ENCODE measurements at regions not wholly inside any gene's neighbourhood (a gene's known extent, or its start where the extent isn't known, plus 50 kb on each side); places are given as distances from the start of the nearest gene placed in this dataset.
"Not testable (repeated sequence)": the region's sequence is repeated elsewhere in the genome, so short reads cannot be mapped to it uniquely, and the experiment has no call there.

GRCh38 chr4:173990869-173991210 lies 292.6 kb downstream of the FBXO8 start:
- TF ChIP-seq CTCF (IDR thresholded peaks at IDR 0.05; ENCODE audit: insufficient read depth, low read length, poor library complexity, severe bottlenecking): no peak
- DNase-seq (ENCODE audit: low read depth): no peak
- H3K27me3 ChIP-seq (ENCODE audit: control insufficient read depth, insufficient read depth, low read length): no peaks in the 10 kb centered on the region
- H3K36me3 ChIP-seq (ENCODE audit: control insufficient read depth, insufficient read depth, low read length): no peaks in the 10 kb centered on the region
- no peak overlapping the region for H3K4me3 ChIP-seq (ENCODE audit: low read depth, low read length)

GRCh38 chr4:173990126-173990868 lies 293.2 kb downstream of the FBXO8 start:
- DNase-seq (ENCODE audit: low read depth): no peak
- no peaks in the 10 kb centered on the region for H3K36me3 ChIP-seq (ENCODE audit: control insufficient read depth, insufficient read depth, low read length)
- no peaks in the 10 kb centered on the region for H3K27me3 ChIP-seq (ENCODE audit: control insufficient read depth, insufficient read depth, low read length)
- H3K4me3 ChIP-seq (ENCODE audit: low read depth, low read length): no peak overlapping the region
- TF ChIP-seq CTCF (IDR thresholded peaks at IDR 0.05; ENCODE audit: insufficient read depth, low read length, poor library complexity, severe bottlenecking): peak; percentile 68

- not testable (repeated sequence) for DNase-seq (ENCODE audit: low read depth); H3K4me3 ChIP-seq (ENCODE audit: low read depth, low read length); H3K36me3 ChIP-seq (ENCODE audit: control insufficient read depth, insufficient read depth, low read length); H3K27me3 ChIP-seq (ENCODE audit: control insufficient read depth, insufficient read depth, low read length)
These were observed 319.9 kb downstream of the FBXO8 start for GRCh38 chr4:173963523-173963922.

GRCh38 chr4:173960398-173960797 lies 323.1 kb downstream of the FBXO8 start:
- Histone ChIP-seq H3K4me3 (ENCODE audit: low read depth, low read length) (no peak overlapping the region), H3K36me3 (ENCODE audit: control insufficient read depth, insufficient read depth, low read length) (no peaks in the 10 kb centered on the region), H3K27me3 (ENCODE audit: control insufficient read depth, insufficient read depth, low read length) (no peaks in the 10 kb centered on the region)
- TF ChIP-seq CTCF (IDR thresholded peaks at IDR 0.05; ENCODE audit: insufficient read depth, low read length, poor library complexity, severe bottlenecking): no peak
- no peak for DNase-seq (ENCODE audit: low read depth)

- H3K27me3 ChIP-seq (ENCODE audit: control insufficient read depth, insufficient read depth, low read length): no peaks in the 10 kb centered on the region
- no peaks in the 10 kb centered on the region for H3K36me3 ChIP-seq (ENCODE audit: control insufficient read depth, insufficient read depth, low read length)
- no peak for TF ChIP-seq CTCF (IDR thresholded peaks at IDR 0.05; ENCODE audit: insufficient read depth, low read length, poor library complexity, severe bottlenecking)
- no peak overlapping the region for H3K4me3 ChIP-seq (ENCODE audit: low read depth, low read length)
- DNase-seq (ENCODE audit: low read depth): no peak
These were observed 325.0 kb downstream of the FBXO8 start for GRCh38 chr4:173958445-173958844.

GRCh38 chr4:173943547-173943946 lies 339.9 kb downstream of the FBXO8 start:
- no peak for TF ChIP-seq CTCF (IDR thresholded peaks at IDR 0.05; ENCODE audit: insufficient read depth, low read length, poor library complexity, severe bottlenecking)
- no peak for DNase-seq (ENCODE audit: low read depth)
- H3K4me3 ChIP-seq (ENCODE audit: low read depth, low read length): no peak overlapping the region
- H3K36me3 ChIP-seq (ENCODE audit: control insufficient read depth, insufficient read depth, low read length): no peaks in the 10 kb centered on the region
- H3K27me3 ChIP-seq (ENCODE audit: control insufficient read depth, insufficient read depth, low read length): no peaks in the 10 kb centered on the region
